ENCODE measurements at regions not wholly inside any gene's neighbourhood (a gene's known extent, or its start where the extent isn't known, plus 50 kb on each side); places are given as distances from the start of the nearest gene placed in this dataset.

GRCh38 chr11:95466416-95466815 is 235.4 kb upstream of the SESN3 start:
- H3K27ac ChIP-seq = no peak overlapping the region
- TF ChIP-seq CTCF (IDR thresholded peaks at IDR 0.05) (no peak), ZFX (IDR thresholded peaks at IDR 0.05; ENCODE audit: borderline replicate concordance) (no peak)

GRCh38 chr11:95465887-95466286 is 234.9 kb upstream of the SESN3 start:
- TF ChIP-seq ZFX (IDR thresholded peaks at IDR 0.05; ENCODE audit: borderline replicate concordance) (no peak), CTCF (IDR thresholded peaks at IDR 0.05) (no peak)
- no peak overlapping the region for H3K27ac ChIP-seq

- TF ChIP-seq ZFX (IDR thresholded peaks at IDR 0.05; ENCODE audit: borderline replicate concordance) (no peak), CTCF (IDR thresholded peaks at IDR 0.05) (no peak)
Measured at GRCh38 chr11:95461858-95462257, 230.9 kb upstream of the SESN3 start.

GRCh38 chr11:95461348-95461747 is 230.3 kb upstream of the SESN3 start:
- H3K27ac ChIP-seq = no peak overlapping the region
- no peak for TF ChIP-seq CTCF (IDR thresholded peaks at IDR 0.05)
- TF ChIP-seq ZFX (IDR thresholded peaks at IDR 0.05; ENCODE audit: borderline replicate concordance) = no peak

More at GRCh38 chr11:95461858-95462257, 230.9 kb upstream of the SESN3 start:
- H3K27ac ChIP-seq = no peak overlapping the region

- no peak for TF ChIP-seq CTCF (IDR thresholded peaks at IDR 0.05)
- TF ChIP-seq ZFX (IDR thresholded peaks at IDR 0.05; ENCODE audit: borderline replicate concordance) = no peak
- no peak overlapping the region for H3K27ac ChIP-seq
Measured at GRCh38 chr11:95459291-95460042, 228.5 kb upstream of the SESN3 start.

- H3K27ac ChIP-seq = no peak overlapping the region
- TF ChIP-seq ZFX (IDR thresholded peaks at IDR 0.05; ENCODE audit: borderline replicate concordance) (no peak), CTCF (IDR thresholded peaks at IDR 0.05) (no peak)
Measured at GRCh38 chr11:95456714-95457491, 225.9 kb upstream of the SESN3 start.
